ENCODE measurements at regions not wholly inside any gene's neighbourhood (a gene's known extent, or its start where the extent isn't known, plus 50 kb on each side); places are given as distances from the start of the nearest gene placed in this dataset.

DNA sequence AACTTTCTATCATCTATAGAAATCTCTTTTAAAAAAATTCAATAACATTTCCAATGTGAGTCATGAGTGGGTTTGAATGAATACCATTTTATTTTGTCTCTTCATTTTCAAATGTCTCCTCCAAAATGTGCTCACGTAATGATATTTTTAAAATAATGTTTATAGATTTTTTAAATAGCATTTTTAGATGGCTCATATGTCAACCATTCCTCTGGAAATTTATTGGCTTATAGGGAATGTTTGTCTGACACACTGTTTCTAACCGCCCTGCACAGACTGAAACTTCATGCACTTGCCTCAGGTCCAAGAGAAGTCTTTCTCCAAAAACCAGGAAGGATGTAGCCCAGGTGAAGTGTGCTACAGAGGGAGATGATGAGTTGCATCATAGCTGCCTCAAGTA lies 88.8 kb upstream of the PLEKHG7 start:
- DNase-seq: no peak

DNA sequence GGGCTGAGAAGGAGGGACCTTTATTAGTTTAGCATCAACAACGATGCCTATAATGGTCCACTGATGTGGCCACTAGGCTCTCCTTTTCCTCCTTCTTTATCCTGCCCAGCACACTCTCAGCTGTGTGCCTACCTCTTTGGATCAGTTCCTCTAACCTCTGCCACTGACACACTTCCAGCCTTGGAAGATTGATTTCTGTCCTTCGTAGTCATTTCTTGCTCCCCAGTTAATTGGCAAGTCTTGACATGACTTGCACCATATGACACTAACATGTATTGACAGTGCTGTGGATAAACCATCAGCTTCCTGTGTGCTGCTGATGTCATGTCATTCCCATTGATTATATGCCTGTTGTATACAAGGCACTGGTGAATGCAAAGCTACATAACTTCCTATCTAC lies 90.2 kb upstream of the PLEKHG7 start:
- DNase-seq: no peak

DNA sequence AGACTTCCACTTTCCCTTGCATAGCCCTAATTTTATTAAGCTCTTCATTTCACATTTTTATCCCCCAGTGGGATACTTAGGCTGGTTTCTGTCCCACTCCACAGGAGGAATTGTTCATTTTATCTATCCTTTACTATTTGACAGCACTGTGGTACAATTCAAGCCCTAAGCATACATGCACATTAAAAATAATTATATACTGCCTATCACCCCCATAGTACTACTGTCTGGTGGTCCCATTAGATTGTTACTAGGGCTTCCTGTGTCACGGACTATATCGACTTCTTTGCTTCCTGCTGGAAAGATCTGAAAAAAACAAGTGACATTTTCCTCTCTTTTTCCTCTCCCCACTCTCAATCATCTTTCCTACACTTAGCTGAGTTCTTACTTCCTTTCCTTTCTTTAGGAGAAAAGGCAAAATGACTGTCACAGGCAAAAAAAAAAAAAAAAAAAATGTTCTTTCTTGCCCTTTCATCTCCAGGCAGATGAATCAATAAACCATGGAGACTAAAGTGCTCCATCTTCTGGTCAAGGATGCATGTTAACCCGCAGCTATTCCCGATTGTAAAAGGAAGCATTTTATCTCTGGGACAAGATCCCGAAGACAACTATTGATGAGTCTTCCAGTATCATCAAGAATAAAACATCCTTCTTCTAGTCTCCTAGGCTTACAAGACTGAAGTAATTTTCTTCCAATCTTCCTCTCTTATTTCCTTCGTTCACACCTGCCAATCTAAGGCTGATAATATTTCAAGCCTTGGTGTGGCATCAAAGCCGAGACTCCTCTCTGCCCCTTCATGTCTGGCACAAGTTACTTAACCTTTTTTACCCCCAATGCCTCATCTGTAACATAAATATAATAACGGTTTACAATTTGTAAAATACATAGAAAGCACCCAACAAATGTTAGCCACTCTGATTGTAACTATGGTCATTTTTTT lies 94.4 kb upstream of the PLEKHG7 start:
- DNase-seq: peak; percentile 72

DNA sequence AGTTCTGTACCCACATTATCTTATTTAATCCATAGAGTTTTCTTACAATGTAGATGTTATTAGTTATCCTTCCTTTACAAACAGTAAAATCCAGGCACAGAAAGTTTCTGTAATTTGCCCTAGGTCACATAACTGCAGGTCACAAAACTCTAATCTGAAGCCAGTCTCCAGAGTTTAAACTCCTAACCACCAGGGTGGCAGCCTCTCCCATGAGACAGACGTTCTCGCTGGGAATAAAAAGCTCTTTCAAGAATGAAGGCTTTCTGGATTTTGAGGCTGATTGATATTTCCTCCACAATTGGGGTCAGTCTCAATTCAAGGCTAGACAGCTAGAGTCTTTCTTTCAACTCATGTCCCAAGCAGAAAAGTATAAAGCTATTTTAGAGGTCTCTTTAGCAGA lies 95.8 kb upstream of the PLEKHG7 start:
- no peak for DNase-seq

DNA sequence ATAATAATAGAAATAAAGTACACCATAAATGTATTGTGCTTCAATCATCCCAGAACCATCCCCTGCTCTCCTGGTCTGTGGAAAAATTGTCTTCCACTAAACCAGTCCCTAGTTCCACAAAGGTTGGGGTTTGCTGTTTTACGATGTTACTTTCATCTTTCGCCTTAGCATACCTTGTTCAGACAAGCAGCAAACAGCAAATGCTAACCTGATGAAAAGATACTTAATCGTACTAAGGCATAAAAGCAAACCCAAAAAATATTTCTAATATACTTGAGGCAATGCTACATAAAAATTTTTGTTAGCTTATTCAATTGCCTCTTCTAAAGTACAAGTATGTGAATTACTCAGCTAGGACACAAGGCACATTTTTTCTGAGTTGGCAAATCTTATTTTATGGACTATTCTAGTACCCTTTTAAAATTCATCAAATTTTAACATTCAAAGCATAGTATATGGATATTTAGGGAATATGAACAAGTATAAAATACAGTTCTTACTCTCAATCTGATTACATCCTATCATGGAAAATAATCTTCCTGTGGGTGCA lies 97.1 kb upstream of the PLEKHG7 start:
- DNase-seq: no peak

DNA sequence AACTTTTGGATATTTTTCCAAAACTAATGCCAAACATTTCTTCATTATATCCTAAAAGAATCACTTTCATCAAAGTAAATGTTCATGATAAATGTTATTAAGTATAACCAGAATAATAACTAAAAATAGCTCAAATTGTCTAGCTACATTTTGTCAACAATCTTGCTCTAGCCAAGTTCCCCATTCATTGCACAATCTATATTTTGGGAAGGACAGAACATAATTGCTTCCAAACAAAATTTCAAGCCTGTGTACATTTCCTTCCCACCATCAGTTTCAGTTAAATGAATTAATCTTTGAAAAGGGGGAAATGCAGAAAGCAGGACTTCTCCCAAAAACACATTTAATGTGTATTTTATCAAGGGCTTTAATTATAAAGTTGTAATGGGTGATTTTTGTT lies 98.0 kb upstream of the PLEKHG7 start:
- no peak for DNase-seq

DNA sequence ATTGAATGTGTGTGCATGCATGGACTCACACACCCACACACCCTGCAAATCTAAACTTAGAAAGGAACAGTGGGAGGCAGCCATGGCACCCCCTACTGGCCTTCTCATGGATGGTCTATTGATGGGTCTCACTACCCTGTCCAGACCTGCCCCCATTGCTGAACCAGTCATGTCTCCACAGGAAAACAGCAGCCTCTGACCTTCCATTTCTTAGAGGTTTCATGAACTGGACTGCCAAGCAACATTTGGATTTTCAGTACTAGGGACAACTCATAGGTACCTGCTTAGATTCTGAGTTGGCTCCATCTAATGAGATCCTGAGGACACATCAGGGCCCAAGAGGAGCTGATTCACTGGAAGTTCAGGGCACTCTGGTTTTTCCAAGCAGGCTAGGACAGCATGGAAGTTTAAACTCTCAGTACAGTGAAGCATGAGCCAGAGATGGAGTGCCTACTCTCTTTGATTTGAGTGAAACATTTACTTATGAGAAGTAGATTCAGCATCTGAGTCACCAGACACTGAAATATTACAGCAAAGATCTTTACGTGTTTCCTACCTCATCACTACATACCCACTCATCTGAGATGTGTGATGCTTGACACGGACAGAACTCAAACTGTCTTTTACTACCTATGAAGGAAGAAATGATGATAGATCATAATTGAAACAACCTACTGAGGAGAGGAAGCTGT lies 98.9 kb upstream of the PLEKHG7 start:
- no peak for DNase-seq

DNA sequence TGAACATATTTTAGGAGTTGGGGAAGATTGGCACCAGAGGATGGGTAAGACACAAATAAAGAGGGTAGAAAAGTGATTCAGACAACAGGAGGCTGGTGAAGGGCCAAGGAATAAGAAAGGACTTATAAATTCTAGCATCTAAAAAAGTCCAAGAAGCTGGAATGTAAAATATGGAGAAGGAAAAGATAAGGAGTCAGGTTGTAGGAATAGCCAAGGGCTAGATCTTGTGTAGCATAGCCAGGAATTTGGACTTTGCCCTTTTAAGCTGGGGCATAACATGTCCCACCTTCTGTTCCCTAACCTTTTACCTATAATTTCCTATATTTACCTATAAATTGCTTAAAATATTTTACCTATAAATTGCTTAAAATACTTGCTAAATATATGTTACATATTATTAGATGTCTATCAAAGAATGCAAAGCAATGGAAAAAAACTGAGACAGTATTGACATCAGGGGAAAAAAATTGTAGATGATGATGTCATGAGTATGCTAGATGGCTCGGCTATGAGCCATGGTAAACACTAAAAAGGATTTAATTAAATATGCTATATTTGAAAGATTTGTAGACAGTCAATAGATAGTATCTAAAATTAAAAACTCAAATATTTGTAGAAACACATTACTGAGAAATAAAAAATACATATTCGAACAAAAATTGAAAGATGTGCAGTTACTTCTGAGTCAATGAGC lies 99.7 kb upstream of the PLEKHG7 start:
- no peak for DNase-seq

DNA sequence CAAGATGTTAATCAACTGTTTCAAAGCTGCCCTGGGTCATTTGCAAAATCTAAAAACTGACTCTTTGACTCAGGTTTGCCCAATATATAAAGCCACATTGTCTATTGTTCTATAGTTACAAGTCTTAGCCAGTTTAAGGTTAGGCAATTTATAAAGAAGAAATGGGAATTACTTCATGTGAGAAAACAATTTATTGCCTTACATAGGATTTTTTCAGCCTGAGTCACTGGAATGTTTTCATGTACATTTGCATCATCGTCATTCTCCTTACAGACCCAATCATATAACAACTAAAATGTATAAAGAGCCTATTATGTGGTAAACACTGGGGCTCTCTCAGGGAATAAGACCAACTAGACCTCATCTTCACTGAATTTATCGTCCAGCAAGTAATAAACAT lies 100.3 kb upstream of the PLEKHG7 start:
- DNase-seq: peak; percentile 80

DNA sequence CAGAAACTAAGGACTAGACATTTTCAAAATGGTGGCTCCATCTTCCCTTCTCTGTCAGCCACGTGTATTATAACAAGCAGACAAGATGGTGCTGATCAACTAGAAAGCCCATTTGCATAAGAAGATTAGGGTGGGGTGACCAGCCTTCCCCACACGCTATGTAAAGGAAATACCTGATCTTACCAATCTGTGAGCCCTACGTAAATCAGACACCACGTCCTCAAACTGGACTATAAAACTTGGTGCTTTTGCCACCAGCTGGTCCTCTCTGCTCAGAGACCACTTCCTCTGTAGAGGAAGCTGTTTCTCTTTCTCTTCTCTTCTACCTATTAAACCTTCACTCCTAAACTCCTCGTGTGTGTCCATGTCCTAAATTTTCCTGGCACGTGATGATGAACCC lies 101.1 kb upstream of the PLEKHG7 start:
- DNase-seq: no peak

DNA sequence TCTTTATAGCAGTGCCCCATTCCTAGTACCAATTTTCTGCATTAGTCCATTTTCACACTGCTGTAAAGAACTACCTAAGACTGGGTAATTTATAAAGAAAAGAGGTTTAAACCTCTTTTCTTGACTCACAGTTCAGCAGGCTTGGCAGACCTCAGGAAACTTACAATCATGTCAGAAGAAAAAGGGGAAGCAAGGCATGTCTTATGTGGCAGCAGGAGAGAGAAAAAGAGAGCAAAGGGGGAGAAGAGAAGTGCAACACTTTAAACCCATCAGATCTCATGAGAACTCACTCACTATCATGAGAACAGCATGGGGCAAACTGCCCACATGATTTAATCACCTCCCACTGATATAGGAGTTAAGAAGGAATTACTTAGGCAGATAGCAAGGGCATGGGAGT lies 101.6 kb upstream of the PLEKHG7 start:
- no peak for DNase-seq

DNA sequence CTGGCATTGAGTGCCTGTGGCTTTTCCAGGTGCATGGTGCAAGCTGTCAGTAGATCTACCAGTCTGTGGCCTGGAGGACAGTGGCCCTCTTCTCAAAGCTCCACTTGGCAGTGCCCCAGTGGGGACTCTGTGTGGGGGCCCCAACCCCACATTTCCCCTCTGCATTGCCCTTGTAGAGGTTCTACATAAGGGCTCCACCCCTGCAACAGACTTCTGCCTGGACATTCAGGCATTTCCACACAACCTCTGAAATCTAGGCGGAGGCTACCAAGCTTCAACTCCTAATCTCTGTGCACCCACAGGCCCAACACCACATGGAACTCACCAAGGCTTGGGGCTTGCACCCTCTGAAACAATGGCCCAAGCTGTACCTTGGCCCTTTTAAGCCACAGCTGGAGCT lies 102.7 kb upstream of the PLEKHG7 start:
- DNase-seq: no peak

DNA sequence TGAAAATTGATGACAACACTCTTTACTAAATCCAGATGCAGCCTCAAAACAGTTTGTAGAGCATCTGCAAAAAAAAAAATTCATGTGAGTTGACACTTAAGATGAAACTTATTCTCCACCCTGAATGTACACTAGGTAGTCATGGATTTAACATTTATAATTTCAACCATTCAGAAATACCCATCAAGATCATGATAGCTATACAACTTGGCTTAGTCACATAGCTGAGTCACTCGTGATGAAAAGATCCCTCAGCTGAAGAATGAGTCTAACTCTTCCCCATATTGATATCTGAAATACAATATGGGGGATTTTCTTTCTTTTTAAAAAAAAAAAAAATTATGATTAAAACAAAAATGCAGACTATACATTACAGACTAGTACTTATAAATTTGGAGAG lies 104.8 kb upstream of the PLEKHG7 start:
- DNase-seq: no peak

DNA sequence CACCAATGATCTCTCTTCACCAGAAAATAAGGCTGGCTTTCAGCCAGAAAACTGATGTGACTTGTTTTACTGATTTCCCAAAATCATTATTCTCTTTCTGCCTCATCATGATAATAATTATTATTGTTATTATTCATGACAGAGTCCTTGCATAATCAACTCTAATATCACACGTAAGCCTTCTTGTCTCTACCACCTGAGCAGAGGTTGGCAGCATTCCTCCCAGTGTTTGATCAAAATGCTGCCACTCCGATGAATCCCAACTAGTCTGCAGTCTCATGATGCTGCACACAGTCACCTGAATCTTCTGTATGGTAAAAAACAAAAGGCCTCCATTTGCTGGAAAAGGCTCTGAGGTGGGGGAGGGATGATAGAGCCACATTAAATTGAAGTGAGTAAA lies 105.7 kb upstream of the PLEKHG7 start:
- DNase-seq: no peak

DNA sequence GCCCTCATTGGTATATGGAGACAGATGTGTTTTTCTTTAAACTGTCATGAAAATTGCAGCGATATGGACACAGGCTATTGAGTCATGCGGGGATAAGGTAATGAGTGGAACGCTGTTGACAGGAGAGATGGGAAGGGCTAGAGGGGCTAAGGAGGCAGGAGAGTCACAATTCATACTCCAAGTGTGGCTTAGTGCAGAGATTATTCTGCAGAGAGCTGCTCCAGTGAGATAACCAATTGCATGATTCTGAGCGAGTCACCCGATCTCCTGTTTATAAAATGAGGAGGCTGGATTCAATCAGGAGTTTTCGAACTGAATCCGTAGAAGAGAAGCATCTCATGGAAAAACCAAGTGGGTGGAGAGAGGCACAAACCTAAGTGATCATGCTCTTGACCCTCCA lies 106.4 kb upstream of the PLEKHG7 start:
- peak; percentile 76 for DNase-seq

DNA sequence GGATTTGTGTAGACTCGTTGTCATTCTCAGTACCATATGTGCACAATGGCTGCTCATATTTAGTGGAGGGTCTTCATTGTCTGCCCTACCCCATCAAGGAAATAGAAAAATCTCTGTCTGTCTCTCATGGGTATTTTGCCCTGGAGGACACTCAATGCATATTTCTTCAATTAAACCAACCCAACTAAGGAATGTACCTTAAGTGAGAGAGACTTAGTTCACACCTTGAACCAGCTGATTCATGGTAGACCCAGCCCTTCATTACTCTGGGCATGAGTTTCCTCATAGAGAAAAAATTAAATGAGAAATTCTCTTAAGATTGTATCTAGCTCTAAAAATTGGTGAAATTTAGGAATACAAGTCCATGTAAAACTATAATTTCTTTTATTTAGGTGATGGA lies 107.1 kb upstream of the PLEKHG7 start:
- DNase-seq: no peak

DNA sequence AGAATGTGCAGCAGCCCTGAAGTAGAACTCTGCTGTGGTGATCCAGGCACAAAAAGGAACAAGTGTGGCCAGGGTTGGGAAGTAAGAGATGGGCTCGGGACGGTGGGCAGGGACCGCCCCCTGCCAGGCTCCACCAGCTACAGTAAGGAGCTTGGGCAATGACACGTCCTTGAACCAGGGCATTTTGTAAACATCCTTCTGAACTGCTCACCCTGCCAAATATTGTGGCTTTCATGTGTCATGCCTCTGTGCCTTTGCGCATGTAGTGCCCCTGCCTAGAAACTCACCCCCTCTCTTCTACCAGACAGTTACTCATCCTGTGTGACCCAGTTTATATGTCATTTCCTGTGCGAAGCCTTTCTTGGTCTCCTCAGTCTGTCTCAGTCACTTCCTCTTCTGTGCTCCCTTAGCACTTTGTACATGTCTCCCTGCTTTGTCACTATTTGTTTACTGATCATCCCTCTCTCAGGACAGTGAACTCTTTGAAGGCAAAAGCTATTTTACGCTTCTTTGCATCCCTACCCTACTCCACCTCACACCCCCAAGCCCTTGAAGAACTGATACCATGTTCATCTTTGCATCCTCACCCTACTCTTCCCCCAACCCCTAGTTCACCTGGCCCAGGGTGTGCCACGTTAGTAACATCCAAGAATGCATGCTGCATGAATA lies 108.9 kb upstream of the PLEKHG7 start:
- DNase-seq: peak; percentile 99

DNA sequence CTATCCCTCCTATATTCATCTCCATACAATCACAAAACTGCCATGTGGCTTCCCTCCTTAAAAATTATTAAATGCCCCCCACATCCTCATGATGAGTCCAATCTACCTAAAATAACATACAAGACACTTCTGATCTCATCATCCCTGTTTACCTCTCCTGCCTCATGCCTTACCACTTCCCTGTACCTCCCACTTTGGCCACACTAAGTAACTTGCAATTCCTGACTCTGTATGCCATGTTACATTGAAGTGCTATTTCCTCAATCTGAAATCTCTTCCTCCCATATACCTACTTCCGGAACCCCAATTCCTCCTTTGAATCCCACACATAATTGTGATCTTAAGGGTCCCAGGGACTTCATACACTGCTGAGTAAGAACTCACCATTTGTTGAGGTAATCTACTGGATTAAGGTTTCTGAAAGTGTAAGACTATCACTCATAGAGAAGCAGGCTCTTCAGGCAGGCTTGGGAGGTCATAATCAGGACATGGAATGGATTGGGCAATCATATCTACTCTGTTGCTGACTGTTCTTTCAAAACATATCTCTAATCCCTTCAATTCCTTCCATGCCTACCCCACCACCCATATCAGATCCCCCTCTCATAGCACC lies 117.6 kb upstream of the PLEKHG7 start:
- DNase-seq: no peak

DNA sequence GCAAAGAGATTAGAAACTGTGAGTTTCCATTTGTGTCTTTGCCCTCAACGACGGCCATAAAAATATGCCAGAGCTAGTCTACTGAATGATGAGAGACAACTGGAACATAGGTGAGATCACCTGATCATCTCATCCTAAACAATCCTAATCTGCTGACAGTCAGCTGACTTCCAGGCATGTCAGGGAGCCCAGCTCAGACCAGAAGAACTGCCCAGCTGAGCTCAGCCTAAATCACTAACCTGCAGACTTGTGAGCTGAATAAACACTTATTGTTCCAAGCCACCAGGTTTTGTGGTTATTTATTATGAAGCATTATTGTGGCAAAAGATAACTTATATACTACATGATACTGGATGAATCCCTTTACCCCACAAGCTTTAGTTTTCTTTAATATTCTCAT lies 118.9 kb upstream of the PLEKHG7 start:
- no peak for DNase-seq

DNA sequence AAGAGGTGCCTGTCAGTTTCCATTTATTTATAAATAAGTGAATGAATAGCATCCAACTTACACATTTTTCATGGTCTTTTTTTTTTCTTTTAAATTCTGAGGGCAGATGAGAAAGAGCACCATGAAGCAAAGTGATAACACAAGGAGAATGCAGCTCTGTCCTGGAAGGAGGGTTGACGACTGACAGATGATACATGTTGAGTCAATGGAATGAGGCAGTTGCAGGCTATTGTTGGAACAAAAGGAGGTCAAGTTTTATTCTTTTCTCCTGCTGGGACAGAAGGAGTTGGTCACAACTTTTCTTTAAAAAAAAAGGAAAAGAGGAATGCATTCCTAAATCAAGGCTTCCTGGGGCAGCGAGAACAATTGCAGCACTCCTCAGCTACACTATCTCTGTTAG lies 119.9 kb upstream of the PLEKHG7 start:
- no peak for DNase-seq

DNA sequence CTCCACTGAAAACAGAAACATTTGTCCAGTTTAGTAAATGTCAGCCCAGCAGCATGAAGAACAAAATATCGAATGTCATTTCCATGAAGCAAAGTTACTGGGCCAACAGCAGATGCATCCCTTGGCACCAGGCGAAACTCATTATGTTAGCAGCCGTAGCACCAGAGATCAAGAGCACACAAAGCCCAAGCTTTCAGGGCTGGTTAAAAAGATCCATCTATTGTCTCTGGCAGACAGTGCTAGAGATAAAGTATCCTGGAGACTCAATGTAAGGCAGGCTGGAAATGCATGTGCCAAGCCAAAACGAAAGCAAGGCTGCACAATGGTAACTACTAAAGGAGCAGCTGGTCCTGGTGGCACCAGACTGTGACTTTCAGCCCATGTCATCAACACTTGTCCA lies 120.3 kb upstream of the PLEKHG7 start:
- no peak for DNase-seq

DNA sequence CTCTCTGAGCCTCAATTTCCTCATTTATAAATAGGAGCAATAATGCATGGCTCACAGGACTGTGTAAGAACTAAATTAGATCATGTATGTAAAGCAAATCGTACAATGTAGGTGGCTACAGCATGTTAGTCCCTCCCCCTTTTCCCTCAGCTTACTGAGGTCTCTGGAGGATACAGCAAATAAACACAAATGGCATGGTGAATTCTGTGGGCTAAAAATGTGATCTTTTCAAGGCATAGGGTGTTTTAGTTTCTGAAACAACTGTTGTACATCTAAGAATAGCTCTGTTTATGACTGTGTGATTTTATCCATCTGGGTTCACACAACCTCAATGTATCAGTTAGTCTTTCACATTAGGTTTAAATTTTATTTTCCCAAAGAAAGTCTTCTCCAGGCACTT lies 121.2 kb upstream of the PLEKHG7 start:
- no peak for DNase-seq
